NCI-H2171 treated with DMSO at 0.1 percent for 48 hours (cell line): ENCODE measurements at regions not wholly inside any gene's neighbourhood (a gene's known extent, or its start where the extent isn't known, plus 50 kb on each side); places are given as distances from the start of the nearest gene placed in this dataset.
A peak's percentile ranks its signal among the peaks of the same experiment; 100 is the strongest.

ENCODE experiments used
- DNase-seq: peaks from one replicate; lab custom pipeline; 2025; lab: John Stamatoyannopoulos, UW

DNA sequence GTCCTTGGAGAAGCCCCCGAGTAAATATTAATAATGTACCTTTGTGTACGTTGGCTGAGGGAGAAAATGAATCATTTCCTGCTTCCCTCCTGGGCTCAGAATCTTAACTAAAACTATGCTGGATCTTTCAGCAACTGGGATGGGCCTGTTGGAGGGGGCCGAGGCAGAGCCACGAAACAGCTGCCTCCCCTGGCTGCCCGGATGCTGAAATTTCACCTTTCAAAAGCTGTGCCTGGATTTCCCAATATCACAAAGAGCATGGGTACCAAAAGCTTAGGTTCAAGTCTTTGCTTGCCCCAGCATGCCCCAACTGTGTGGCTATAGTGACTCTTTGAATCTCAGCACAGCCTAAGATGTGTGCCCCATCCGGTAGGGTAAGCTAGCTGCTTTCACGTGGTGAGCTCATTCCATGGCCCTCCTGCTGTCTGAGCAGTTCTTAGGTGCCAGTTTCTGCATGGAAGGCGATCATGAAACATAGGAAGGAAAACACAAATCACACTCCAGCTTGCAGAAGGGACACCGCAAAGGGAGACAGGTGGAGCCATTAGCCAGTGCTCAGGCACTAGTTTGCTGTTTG lies 473.5 kb downstream of the PTPRU start:
- peak; percentile 88 for DNase-seq

DNA sequence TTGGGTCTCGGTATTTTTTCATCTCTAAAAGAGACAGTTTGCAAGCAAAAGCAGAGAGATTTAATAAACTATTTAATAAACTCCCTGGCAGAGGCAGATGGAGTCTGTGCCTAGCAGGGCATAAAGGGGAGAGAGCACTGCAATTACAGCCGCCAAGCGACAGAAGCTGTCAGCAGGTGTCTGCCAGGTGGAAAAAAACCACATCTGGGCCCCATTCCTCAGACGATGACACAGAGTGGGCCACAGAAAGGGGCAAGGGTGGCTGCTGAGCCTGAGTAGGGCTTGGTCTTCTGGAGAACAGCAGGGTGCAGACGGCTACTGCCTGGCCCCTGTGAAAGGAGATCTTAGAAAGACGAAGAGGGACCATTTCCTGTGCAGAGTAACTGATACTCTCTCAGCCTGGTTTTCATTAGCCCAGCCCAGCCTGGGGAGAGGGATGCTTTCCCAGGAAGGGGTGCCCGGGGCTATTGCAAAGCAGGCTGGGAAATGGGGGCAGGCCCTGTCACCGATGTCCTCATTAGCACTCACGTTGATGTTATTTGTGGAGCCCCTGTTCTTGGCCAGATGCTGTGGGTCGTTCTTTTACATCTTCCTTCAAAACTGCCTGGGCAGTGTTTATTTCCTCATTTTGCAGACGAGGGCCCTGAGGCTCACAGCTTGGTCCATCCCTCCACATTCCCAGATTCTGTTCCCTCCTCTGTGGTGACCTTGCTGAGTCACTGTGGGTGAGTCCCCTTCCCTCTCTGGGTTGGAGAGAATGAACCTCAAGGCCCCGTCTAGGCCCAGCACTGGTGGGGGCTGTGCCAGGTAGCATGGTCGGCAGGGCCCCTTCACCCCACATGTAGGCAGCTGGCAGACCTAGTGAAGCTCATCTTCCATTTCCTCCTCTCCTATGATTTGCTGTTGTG lies 472.7 kb downstream of the PTPRU start:
- DNase-seq: peak; percentile 94

DNA sequence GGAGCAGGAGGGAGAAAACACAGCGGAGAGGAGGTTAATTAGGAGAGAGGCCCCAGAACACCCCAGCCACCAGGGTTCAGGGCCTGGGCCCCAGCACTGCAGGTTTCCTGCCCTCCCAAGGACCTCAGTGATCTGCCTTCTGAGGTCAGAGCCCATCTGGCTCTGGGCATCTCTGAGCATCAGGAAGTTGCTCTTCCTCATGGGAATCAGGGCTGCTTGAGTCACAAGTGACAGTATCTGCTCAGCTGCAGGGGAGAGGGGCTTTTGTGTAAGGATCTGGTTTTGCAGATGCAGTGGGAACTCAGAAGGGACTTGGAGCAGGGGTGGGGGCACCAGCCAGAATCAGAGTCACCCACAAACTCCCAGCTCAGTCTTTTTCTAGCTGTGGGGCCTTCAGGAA lies 472.1 kb downstream of the PTPRU start:
- peak; percentile 90 for DNase-seq

DNA sequence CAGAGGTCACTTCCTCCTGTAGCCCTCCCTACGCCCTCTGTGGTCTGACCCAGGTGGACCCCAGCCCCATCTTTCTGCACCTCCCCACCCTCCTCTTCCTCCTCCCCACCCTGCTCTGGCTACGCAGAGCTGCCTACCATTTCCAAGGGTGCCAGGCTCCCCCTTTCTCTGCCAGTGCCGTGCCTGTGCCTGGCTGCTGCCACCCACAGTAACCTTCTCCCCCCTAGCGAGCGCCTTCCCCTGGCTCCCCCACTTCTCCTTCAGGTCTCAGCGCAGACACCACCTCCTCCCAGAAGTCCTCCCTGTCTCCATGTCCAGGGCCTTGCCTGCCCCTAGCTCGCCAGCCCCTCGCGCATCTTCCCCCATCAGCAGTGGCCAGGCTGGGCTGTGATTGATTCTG lies 471.5 kb downstream of the PTPRU start:
- no peak for DNase-seq

DNA sequence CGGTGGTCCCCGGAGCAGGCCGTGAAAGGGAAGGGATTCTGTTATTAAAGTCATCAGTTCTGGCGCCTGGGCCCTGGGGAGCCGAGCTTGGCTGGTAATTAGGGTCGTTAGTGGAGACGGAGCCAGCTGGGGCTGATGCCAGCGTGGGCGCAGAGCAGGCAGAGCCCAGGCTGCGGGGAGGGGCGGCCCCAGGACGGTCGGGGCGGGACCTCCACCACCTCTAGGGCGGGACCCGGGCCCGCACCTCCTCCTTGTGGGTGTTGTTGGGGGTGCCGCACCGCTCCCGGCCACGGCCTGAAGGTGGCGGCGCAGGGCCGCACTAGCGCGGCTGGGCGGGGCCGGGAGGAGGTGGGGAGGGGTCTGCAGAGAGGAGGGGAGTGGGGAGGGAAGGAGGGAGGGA lies 470.6 kb downstream of the PTPRU start:
- DNase-seq: peak; percentile 97

DNA sequence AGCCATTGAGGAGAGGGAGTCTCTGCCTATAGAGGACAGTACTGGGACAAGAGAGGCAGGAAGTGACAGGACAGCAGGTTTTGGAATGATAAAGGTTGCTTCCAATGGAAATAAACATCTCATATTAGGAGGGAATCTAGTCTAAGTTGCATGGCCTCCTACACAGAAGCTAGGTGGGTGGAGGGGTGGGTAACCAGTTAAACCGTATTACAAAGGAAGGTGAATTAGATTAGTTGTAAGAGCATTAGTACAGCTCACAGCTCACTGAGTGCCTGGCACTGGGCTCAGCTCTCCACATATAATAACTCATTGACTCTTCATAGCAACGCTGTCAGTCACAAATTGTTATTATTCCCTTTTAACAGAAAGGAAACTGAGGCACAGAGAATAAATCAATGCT lies 468.1 kb downstream of the PTPRU start:
- no peak for DNase-seq

DNA sequence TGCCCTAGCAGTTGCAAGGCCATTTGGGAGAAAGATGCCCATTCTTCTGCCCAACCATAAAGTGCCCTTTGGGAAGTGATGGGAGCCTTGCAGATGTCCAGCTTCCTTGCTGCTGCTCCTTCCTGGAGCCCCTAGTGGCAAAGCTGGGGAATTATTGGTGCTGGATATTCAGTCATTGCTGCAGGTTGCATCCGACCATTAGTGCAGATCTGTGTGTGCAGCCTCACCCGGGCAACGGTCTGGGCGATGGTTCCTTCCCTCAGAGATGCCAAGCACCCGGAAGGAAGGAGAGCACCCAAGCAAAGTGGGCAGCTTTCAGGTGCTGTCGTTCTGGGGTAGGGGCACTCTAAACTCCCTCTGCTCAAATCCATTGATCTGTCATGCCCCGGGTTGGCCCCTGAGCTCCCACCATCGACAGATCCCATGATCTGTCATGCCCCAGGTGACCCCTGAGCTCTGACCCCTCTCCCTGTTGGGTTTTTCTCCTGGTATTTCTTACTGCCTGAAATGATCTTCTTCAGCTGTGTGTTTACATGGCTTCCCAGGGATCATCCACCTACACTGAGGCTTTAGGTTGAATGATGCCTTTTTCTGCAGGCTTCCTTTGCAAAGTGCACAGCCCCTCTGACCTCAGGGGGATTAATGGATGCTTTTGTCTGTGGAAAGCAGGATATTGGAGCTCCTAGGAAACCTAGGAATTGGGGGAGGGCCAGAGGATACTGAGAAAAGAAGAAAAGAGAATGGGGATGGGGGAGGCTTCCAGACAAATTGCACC lies 467.5 kb downstream of the PTPRU start:
- peak; percentile 37 for DNase-seq

DNA sequence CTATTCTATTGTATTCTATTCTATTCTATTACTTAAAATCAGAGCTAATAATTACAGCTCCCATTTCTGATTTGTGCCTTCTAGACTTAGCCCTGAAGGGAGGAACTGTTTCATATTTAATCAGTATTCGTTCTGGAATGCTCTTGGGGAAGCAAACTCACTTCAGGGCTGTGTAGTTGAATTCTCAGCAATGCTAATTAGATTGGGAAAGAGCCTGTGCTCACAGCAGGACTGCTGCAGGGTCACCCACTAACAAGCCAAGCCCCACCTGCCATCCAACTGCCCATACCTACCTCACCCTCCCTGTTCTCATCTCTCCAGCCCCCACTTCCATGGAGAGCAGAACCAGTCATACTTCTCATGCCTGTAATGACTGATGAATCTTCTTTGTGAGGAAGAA lies 464.2 kb downstream of the PTPRU start:
- peak; percentile 19 for DNase-seq

DNA sequence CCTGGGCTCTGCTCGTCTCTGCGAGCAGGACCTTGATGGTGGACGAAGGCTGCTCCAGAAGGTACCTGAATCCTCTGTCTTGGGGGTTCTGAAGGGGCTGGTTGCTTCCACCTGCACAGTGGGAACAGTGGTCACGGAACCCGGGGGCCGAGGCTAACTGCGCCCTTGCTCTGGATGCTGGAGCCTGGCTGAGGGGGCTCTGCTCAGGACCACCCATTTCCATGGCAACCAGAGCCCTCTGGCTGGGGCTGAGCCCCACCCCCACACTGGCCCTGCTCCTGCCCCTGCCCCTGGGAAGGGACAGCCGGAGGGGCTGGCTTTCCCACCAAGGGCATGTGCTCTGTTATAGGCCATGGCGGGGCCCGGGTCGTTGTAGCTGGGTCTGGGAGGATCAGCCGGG lies 462.3 kb downstream of the PTPRU start:
- no peak for DNase-seq

DNA sequence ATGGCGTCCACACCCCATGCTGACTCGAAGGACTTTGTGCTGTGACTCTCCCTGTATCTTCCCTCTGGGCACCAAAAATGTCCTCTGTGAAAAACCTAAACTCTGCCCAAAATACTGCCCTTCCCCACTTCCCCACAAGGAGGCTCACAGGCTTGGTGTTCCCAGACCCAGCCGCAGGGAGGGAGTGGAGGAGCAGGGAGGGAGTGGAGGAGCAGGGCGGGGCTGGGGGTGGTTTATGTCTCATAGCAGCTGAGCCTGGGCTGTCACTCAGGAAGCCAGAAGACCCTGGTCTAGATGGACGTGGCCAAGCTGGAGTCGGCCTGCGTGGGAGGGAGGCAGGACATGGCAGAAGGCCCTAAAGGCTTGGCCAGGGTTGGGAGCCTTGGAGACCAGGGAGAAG lies 461.7 kb downstream of the PTPRU start:
- DNase-seq: peak; percentile 57

DNA sequence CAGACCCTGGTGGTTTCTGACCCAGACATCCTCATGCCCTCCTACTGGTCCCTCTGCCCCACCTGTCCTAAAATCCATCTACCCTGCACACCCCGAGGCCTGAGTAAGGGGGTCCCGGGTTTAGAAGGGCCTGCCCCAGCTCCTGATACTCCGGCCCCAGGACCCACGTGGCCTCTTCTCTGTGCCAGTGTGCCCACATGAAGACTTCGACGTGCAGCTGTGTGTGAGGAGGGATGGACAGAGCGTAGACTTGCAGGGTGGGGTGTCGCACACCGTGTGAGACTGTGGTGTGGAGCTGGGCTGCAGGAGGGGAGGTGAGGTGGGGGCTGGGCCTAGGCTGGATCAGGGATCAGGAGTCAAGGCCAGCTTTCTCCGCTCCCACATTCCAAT lies 461.1 kb downstream of the PTPRU start:
- DNase-seq: no peak

DNA sequence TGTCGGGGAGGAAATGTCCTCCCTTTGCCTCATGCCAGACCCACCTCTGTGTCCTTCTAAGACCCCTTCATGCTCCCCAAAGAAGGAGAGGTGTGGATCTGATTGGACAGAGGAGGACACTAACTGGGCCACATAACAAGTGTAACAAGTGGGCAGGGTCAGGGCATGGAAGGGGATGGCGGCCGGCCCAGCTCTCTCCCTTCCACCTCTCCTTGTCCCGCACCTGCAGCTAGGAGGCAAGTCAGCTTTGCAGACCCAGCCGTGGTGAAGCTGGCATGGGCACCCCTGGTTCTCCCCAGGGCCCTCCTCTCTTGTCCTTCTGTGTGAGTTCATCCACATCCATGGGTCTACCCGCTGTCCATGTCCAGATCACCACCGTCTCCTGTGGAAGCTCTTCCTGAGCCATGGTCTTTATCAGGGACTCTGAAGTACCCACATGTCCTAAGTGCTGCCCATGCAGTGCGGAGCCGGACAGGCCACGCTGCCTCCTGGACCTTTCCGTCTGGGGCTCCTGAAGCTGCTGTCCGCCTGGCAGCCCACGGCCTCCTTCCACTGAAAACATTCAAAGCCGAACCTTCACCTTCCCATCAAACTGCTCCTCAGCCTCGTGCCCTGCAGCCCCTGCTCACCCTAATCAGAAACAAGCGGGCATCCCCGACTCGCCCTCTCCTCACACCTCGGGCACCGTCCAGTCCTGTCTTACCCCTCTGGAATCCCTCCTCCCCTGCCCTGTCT lies 460.5 kb downstream of the PTPRU start:
- no peak for DNase-seq

DNA sequence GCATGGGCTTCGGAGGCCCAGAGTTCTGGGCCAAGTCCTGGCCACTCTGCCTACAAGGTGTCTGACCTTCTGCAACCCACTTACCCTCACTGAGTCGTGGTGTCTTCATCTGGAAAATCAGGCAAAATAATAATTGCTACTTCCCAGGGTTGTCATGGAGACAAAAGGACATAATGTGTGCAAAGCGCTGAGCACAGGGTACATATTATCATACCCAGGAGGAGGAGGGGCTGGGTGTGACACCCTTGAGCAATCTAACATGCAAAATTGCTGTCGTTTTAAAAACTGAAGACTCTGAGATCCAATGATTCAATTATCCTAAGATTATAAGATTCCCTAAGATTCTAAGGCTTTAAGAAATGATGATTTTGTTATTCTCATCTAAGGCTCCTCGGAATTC lies 459.5 kb downstream of the PTPRU start:
- DNase-seq: peak; percentile 29

DNA sequence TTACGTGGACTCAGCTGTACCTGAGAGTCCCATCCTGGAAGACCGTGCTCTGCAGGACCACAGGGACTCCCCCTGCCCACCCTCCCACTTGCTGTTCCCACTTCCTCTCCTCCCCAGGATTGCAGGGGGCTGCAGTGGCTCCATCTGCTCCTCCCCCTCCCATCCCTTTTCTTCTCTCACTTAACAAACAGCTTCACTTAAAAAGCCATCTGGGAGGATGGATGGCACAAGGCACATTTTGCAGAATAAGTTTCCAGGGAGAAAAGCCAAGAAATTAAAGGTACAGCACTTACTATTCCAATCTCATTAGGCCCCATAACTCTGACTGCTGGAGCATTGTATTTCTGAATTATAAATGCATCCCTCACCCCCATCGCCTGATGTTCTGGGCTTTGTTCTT lies 458.7 kb downstream of the PTPRU start:
- peak; percentile 85 for DNase-seq

DNA sequence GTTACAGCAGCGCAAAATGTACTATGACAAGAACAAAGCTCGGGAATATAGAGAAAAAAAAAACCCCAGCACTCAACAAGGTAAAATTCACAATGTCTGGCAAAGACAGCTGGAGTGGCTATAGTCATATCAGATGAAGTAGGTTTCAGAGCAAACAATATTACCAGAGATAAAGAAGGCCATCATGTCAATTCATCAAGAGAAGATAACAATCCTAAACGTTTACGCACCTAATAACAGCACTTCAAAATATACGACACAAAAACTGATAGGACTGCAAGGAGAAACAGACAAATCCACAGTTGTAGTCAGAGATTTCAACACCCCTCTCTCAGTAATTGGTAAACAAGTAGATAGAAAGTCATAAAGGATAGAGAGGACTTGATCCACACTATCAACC lies 455.2 kb downstream of the PTPRU start:
- DNase-seq: no peak

DNA sequence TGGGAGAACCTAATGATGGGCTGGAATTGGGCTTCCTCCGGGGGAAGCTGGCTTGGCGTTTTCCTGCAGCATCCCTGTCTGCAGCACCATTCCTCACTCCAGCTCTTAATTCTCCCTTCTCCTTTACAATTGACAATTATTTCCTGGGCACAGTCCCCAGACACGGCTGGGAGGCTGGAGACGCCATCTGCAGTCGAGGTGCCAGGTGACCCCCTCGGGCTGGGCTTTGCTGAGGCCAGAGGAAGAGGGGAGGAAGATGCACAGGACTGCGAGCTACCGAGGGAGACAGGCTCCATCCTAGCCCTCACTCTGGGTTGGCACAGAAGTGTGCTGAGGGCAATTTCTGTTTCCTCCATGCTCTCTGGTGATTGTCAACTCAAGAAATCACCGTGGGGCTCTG lies 453.8 kb downstream of the PTPRU start:
- no peak for DNase-seq

DNA sequence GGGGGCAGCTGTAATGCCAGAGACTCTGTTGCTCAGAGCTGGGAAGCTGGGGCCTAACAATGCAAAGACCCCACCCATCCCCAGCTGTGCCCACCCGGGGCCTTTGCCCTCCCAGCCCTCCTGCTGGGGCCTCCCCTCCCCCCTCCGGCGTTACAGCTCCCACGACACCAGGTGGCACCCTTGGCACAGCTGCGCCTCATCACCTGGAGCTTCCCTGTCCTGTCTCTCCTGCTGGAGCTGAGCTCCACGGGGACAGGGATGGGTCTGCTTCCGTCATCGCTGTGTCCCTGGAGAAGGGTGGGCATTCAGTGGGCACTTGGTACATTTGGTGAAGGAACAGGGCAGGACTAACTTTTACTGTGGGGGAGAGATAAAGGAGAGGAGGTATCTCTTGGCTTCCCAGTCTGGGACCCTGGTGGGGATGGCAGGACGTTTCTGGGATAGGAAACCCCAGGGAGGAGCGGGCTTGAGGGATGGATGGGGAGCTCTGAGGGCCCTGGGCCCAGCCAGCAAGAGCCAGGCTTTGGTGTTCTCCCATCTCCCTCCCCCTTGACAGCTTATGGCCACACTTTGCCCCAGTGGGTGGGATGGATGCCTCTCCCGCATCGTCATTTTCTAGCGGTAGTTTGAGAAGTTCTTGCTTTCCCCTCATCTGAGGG lies 453.2 kb downstream of the PTPRU start:
- no peak for DNase-seq

DNA sequence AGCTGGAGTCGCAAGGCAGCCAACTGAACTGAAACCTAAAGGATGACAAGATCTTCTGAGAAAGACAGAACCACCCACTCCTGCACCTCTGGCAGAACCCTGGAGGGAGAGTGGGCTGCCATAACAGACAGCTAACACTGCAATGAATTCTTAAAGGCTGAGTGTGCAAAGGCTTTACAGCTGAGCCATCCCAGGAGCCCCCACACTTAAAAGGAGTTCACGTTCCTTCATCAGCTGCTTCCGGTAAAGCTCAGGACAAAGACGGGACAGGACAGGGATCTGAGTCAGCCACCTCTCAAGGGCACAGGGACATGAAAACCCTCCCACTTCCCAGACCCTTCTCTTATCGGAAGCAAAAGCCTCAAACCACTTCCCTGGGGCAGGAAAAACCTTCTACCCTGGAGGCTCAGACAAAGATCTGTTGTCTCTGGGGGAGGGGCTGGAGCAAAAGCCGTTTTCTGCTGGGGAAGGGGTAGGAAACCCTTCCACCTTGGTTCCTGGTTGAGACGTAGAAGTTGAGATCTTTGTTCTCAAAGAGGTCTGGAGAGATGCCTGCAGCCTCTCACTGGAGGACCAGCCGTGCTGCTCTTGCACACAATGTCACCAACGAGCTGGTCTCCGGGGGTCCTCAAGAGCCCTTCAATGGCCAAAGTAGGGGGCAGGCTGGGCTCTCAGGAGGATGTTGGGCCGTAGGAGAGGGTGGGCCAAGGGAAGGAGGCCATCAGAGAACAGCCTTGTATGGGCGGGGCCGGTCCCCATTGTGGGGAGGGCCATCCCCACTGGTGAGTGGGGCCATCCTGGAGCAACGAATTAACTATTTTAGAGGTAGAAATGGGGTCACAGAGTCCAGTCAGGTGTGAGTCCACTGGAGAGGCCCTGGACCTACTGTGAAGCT lies 452.4 kb downstream of the PTPRU start:
- no peak for DNase-seq

DNA sequence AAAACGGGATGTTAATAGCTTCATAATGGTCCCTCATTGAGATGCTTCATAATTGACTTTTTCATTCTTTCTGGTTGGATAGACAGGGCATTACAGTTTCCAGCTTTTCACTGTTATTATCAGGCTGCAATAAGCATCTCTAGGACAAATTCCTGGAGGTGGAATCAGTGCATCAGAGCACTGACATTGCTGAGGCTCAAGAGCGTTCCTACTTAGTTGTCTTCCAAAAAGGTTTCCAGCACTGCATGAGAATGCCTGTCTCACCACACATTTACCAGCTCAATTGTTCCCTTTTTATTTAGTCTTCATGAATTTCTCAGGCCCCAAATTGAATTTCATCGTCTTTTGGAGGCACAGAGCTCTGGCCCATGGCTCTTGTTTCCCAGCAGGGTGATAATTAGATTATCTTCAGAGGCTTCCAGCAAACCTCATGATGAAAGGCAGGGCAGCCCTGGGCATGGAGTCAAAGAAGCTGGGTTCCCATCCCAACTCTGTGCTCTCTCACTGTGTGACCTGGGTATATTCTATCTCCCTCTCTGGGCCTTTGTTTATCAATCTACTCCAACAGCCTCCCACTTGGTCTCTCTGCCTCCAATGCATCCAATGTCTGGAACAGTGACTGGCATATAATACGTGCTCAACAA lies 451.4 kb downstream of the PTPRU start:
- DNase-seq: no peak

DNA sequence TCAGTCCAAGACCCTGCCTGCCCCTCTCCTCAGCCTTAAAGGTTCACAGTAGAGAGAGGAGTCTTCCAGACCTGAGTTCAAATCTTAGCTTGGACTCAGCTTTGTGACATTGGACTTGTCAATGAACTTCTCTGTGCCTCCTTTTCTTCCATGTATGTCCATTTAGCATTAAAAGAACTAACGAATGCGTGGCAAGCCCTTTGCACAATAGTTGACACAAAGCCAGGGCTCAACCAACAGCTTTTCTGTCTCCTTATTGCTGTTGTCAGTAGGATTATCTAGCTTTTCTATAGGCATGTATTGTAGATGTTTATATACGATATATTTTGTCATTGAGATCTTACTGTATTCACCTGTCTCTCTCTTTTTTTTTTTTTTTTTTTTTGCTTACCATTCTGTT lies 450.8 kb downstream of the PTPRU start:
- no peak for DNase-seq
